ENCODE measurements at regions not wholly inside any gene's neighbourhood (a gene's known extent, or its start where the extent isn't known, plus 50 kb on each side); places are given as distances from the start of the nearest gene placed in this dataset.

DNA sequence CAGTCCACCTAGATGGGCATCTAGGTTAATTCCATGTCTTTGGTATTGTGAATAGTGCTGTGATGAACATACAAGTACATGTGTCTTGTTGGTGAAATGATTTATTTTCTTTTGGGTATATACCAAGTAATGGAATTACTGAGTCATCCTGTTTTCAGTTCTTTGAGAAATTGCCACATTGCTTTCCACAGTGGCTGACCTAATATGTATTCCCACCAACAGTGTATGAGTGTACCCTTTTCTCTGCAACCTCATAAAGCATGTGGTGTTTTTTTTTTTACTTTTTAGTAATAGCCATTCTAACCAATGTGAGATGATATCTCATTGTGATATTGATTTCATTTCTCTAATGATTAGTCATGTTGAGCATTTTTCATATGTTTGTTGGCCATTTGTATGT, 86.0 kb upstream of the NDN start:
- TF ChIP-seq, protein P1, sequence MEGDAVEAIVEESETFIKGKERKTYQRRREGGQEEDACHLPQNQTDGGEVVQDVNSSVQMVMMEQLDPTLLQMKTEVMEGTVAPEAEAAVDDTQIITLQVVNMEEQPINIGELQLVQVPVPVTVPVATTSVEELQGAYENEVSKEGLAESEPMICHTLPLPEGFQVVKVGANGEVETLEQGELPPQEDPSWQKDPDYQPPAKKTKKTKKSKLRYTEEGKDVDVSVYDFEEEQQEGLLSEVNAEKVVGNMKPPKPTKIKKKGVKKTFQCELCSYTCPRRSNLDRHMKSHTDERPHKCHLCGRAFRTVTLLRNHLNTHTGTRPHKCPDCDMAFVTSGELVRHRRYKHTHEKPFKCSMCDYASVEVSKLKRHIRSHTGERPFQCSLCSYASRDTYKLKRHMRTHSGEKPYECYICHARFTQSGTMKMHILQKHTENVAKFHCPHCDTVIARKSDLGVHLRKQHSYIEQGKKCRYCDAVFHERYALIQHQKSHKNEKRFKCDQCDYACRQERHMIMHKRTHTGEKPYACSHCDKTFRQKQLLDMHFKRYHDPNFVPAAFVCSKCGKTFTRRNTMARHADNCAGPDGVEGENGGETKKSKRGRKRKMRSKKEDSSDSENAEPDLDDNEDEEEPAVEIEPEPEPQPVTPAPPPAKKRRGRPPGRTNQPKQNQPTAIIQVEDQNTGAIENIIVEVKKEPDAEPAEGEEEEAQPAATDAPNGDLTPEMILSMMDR (IDR thresholded peaks at IDR 0.05) = no peak
- peaks cover 8 to 17% of the 10 kb centered on the region in 2 donors for H3K9me3 Mint-ChIP-seq
- Histone ChIP-seq H3K4me1 (ENCODE audit: control insufficient read depth, insufficient read depth, low read length) (no peaks in the 10 kb centered on the region), H3K9me3 (ENCODE audit: control insufficient read depth, insufficient read depth, low read length) (no peaks in the 10 kb centered on the region), H3K27me3 (ENCODE audit: control insufficient read depth, insufficient read depth, low read length) (no peaks in the 10 kb centered on the region), H3K36me3 (ENCODE audit: control insufficient read depth, insufficient read depth, low read length) (no peaks in the 10 kb centered on the region), H3K4me3 (ENCODE audit: low read length) (no peak overlapping the region), H3K27ac (ENCODE audit: low read length) (no peak overlapping the region)
- H3K27me3 Mint-ChIP-seq (ENCODE audit: low read depth in 2 of 2) = no peaks in the 10 kb centered on the region
- DNase-seq (no peak), ATAC-seq (no peak)
- no peaks in the 10 kb centered on the region for H3K4me1 Mint-ChIP-seq
- no peak overlapping the region for H3K4me3 Mint-ChIP-seq
- H3K27ac Mint-ChIP-seq = no peak overlapping the region
- H3K36me3 Mint-ChIP-seq = peaks cover 7% of the 10 kb centered on the region
- intact Hi-C loops (cut with micrococcal nuclease) = no loop called here

DNA sequence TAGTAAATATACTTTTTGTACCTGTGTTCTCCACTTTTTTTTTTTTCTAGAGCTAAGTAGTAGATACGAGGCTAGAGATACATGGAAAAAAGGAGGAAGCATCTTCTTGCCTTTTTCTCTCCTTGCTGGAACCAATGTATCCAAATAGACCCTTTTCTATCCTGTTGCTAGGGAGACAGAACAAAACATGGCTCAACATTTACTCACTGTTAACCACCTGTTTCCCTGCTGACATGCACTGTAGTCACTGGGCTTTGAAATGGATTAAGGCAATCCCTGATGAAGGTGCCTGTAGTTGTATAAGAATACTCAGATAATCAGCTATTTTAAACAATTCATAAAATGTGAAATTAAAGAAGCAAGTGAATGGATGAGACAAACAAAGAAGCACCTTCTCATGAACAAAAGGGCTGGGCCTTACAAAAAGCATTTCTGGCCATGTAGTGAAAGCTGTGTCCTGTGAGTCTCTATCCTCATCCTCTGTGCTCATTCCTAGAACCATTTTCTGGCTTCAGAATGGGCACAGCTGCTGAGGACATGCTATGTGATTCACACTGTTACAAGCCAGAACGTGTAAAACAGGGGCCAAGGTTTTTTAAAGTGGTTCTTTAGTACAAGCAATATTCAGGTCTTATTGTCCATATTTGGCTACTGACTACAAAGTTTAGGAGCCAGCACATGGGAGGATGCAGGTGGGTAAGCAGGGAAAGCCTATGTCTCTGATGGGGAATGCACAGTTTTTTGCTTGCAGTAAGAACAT, 100.4 kb upstream of the NDN start:
- WGBS (ENCODE audit: insufficient coverage) = 48% methylated on average over 1 of the region's 2 CpGs
- no peaks in the 10 kb centered on the region for H3K36me3 Mint-ChIP-seq

DNA sequence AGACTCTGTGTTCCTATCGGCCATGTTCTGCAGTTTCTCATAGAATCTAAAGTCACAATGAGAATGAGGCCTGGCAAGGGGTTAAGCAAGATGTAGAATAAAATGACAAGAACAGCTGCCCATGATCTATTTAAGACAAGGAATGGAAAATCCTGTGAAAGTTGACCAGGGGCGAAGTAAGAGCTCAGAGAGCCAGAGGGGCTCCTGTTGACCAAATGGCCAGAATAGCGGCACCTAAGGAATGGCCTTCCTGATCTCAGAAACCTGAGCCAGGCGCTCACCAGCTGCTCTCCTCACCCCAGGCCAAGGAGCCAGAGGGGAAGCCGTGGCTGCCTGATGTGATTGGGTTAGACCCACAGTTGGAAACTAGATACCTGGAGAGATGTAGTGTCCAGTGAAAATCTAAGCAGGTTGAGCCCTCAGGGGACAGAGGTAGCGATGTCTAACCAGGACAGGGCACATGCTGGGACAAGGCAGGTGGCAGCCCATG, 106.1 kb upstream of the NDN start:
- TF ChIP-seq, protein P1 (IDR thresholded peaks at IDR 0.05) = no peak
- no peaks in the 10 kb centered on the region for H3K36me3 Mint-ChIP-seq
- no peak overlapping the region for H3K27ac Mint-ChIP-seq
- intact Hi-C loops (cut with micrococcal nuclease) = no loop called here
- Histone ChIP-seq H3K27me3 (ENCODE audit: control insufficient read depth, insufficient read depth, low read length) (no peaks in the 10 kb centered on the region), H3K9me3 (ENCODE audit: control insufficient read depth, insufficient read depth, low read length) (peaks cover 9% of the 10 kb centered on the region), H3K4me1 (ENCODE audit: control insufficient read depth, insufficient read depth, low read length) (no peaks in the 10 kb centered on the region), H3K27ac (ENCODE audit: low read length) (no peak overlapping the region), H3K4me3 (ENCODE audit: low read length) (no peak overlapping the region), H3K36me3 (ENCODE audit: control insufficient read depth, insufficient read depth, low read length) (no peaks in the 10 kb centered on the region)
- H3K4me1 Mint-ChIP-seq = no peaks in the 10 kb centered on the region
- H3K27me3 Mint-ChIP-seq (ENCODE audit: low read depth in 2 of 2) = no peaks in the 10 kb centered on the region
- ATAC-seq (no peak), DNase-seq (no peak)
- whole genome bisulfite sequencing (ENCODE audit: insufficient coverage) = 70% methylated on average over 6 of the region's 6 CpGs
- H3K9me3 Mint-ChIP-seq = peaks cover 12 to 18% of the 10 kb centered on the region in 2 donors
- H3K4me3 Mint-ChIP-seq = no peak overlapping the region

More for the DNA sequence above, 100.4 kb upstream of the NDN start:
- no peaks in the 10 kb centered on the region for H3K4me1 ChIP-seq (ENCODE audit: control insufficient read depth, insufficient read depth, low read length)
- intact Hi-C loops (cut with micrococcal nuclease) = no loop called here
- no peak overlapping the region for H3K4me3 ChIP-seq (ENCODE audit: low read length)
- TF ChIP-seq, protein P1 (IDR thresholded peaks at IDR 0.05) = no peak
- DNase-seq = no peak
- peaks cover 7 to 10% of the 10 kb centered on the region in 2 donors for H3K9me3 Mint-ChIP-seq
- no peaks in the 10 kb centered on the region for H3K27me3 ChIP-seq (ENCODE audit: control insufficient read depth, insufficient read depth, low read length)
- no peaks in the 10 kb centered on the region for H3K36me3 ChIP-seq (ENCODE audit: control insufficient read depth, insufficient read depth, low read length)
- H3K9me3 ChIP-seq (ENCODE audit: control insufficient read depth, insufficient read depth, low read length) = no peaks in the 10 kb centered on the region
- no peak for ATAC-seq
- H3K4me3 Mint-ChIP-seq = no peak overlapping the region
- H3K4me1 Mint-ChIP-seq = no peaks in the 10 kb centered on the region
- H3K27ac ChIP-seq (ENCODE audit: low read length) = no peak overlapping the region
- no peaks in the 10 kb centered on the region for H3K27me3 Mint-ChIP-seq (ENCODE audit: low read depth in 2 of 2)
- H3K27ac Mint-ChIP-seq = no peak overlapping the region
